ENCODE measurements at regions not wholly inside any gene's neighbourhood (a gene's known extent, or its start where the extent isn't known, plus 50 kb on each side); places are given as distances from the start of the nearest gene placed in this dataset.

- Histone ChIP-seq H3K4me1 (ENCODE audit: low read depth) (no peaks in the 10 kb centered on the region), H3K36me3 (ENCODE audit: low read depth) (no peaks in the 10 kb centered on the region), H3K9me3 (no peaks in the 10 kb centered on the region), H3K4me3 (no peak overlapping the region)
- TF ChIP-seq, protein P1, sequence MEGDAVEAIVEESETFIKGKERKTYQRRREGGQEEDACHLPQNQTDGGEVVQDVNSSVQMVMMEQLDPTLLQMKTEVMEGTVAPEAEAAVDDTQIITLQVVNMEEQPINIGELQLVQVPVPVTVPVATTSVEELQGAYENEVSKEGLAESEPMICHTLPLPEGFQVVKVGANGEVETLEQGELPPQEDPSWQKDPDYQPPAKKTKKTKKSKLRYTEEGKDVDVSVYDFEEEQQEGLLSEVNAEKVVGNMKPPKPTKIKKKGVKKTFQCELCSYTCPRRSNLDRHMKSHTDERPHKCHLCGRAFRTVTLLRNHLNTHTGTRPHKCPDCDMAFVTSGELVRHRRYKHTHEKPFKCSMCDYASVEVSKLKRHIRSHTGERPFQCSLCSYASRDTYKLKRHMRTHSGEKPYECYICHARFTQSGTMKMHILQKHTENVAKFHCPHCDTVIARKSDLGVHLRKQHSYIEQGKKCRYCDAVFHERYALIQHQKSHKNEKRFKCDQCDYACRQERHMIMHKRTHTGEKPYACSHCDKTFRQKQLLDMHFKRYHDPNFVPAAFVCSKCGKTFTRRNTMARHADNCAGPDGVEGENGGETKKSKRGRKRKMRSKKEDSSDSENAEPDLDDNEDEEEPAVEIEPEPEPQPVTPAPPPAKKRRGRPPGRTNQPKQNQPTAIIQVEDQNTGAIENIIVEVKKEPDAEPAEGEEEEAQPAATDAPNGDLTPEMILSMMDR (IDR thresholded peaks at IDR 0.05), result no peak
- ATAC-seq (no peak), DNase-seq (no peak)
- intact Hi-C loops (cut with DNase I, micrococcal nuclease), result no loop called here
Measured at GRCh38 chr3:103371411-103371810, 936.6 kb downstream of the ZPLD1 start.

DNA sequence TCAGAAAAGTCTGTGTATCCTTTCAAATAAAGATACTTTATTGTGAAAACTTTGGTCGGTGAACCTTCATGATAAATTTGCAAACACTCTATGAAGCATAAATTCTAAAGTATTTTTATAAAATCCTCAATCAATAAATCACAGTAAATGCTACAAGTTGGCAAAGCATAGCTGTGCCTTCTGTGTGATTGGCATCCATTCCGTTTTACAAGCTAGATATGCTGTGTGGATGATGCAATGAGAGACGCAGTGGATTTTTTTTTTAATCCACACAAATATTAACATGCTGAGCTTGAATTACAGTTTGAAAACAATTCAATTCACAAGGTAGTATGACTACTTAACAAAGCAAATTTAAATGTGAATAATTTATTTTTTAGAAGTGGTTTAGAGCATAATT lies 937.2 kb downstream of the ZPLD1 start:
- Histone ChIP-seq H3K9me3 (no peaks in the 10 kb centered on the region), H3K36me3 (ENCODE audit: low read depth) (no peaks in the 10 kb centered on the region), H3K4me3 (no peak overlapping the region), H3K4me1 (ENCODE audit: low read depth) (no peaks in the 10 kb centered on the region)
- intact Hi-C loops (cut with DNase I, micrococcal nuclease), result no loop called here
- TF ChIP-seq, protein P1 (IDR thresholded peaks at IDR 0.05), result no peak
- DNase-seq (no peak), ATAC-seq (no peak)

GRCh38 chr3:103380391-103380790 lies 945.6 kb downstream of the ZPLD1 start:
- H3K4me3 ChIP-seq, result no peak overlapping the region
- no peaks in the 10 kb centered on the region for H3K9me3 ChIP-seq
- intact Hi-C loops (cut with DNase I, micrococcal nuclease), result no loop called here
- no peaks in the 10 kb centered on the region for H3K4me1 ChIP-seq (ENCODE audit: low read depth)
- DNase-seq (no peak), ATAC-seq (no peak)
- TF ChIP-seq, protein P1 (IDR thresholded peaks at IDR 0.05), result no peak
- no peaks in the 10 kb centered on the region for H3K36me3 ChIP-seq (ENCODE audit: low read depth)

DNA sequence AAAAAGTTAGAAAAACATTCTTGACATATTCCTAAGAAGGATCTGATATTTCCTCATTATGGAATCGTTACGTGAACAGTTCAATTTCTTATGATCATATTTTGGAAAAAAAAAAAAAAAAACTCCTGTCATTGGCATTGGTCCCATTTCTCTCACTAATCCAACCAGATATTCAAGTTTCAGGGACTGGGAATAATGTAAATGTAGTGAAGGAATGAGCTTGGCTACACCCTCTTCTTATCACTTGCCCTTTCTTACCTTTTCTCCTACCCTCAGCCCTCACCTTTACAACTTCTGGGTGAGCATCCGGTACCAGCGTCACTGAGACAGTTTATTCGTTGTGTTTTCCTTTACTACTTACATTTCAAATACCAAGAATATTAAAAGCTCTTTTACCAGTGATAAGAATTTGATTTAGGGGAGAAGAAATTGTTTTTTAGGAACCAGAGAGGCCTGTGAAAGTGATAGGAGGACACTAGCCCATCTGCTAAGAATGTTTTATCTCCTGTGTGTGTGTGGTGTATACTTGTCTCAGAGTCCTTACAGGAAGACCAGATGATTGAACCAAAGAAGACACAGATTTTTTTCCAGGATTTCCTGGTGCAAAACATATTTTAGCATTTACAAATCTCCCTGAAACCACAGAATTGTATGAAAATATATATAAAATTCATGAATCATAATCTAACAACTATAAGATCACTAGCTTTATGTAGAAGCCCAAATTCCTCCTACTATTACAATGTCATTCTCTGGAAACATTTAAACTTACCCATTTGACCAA lies 946.7 kb downstream of the ZPLD1 start:
- H3K36me3 ChIP-seq (ENCODE audit: low read depth), result no peaks in the 10 kb centered on the region
- no peak for DNase-seq
- no peak for ATAC-seq
- intact Hi-C loops (cut with DNase I, micrococcal nuclease), result no loop called here
- H3K4me3 ChIP-seq, result no peak overlapping the region
- no peaks in the 10 kb centered on the region for H3K4me1 ChIP-seq (ENCODE audit: low read depth)
- H3K9me3 ChIP-seq, result no peaks in the 10 kb centered on the region
- TF ChIP-seq, protein P1 (IDR thresholded peaks at IDR 0.05), result no peak

DNA sequence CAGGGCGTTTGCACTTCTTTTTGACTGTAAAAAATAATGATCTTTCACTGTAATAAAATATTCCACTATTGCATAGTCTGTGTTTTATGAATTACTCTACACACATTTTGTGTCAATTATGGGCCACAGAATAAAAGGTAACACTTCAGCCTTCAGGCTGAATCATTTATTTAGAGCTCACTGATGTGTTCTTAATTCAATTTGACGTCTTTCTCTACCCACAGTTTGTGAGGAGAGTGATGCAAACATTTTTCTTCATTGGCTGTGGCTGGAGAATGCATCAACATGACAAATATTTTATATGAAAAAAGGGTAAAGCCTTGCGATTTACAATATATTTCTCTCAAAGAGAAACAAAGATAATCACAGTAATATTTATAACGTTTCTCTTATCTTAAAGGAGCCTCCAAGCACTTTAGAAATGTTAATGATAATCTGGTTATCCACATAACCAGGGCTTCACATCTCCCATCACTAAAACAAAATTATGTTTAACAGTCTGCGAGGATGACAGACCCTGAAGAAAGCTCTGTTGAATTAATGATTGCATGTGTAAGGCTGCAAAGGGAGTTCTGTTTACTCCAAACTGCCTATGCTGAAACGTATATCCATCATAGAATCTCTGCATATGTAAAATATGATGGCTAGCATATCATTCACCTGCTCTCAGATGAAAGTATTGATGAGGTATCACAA lies 951.3 kb downstream of the ZPLD1 start:
- no peaks in the 10 kb centered on the region for H3K36me3 ChIP-seq (ENCODE audit: low read depth)
- H3K9me3 ChIP-seq, result no peaks in the 10 kb centered on the region
- DNase-seq (no peak), ATAC-seq (no peak)
- intact Hi-C loops (cut with DNase I, micrococcal nuclease), result no loop called here
- TF ChIP-seq, protein P1 (IDR thresholded peaks at IDR 0.05), result no peak
- no peaks in the 10 kb centered on the region for H3K4me1 ChIP-seq (ENCODE audit: low read depth)
- H3K4me3 ChIP-seq, result no peak overlapping the region
